ENCODE measurements at regions not wholly inside any gene's neighbourhood (a gene's known extent, or its start where the extent isn't known, plus 50 kb on each side); places are given as distances from the start of the nearest gene placed in this dataset.

GRCh38 chr11:97702951-97703350 lies 1313.1 kb downstream of the JRKL start:
- no peak for TF ChIP-seq POLR2A (IDR thresholded peaks at IDR 0.05)
- TF ChIP-seq, protein P1, sequence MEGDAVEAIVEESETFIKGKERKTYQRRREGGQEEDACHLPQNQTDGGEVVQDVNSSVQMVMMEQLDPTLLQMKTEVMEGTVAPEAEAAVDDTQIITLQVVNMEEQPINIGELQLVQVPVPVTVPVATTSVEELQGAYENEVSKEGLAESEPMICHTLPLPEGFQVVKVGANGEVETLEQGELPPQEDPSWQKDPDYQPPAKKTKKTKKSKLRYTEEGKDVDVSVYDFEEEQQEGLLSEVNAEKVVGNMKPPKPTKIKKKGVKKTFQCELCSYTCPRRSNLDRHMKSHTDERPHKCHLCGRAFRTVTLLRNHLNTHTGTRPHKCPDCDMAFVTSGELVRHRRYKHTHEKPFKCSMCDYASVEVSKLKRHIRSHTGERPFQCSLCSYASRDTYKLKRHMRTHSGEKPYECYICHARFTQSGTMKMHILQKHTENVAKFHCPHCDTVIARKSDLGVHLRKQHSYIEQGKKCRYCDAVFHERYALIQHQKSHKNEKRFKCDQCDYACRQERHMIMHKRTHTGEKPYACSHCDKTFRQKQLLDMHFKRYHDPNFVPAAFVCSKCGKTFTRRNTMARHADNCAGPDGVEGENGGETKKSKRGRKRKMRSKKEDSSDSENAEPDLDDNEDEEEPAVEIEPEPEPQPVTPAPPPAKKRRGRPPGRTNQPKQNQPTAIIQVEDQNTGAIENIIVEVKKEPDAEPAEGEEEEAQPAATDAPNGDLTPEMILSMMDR (IDR thresholded peaks at IDR 0.05 in 4 of 5, conservative IDR thresholded peaks at IDR 0.05 in 1 of 5), result no peak

Data from gastrocnemius medialis (tissue), 4 donors.